Breast epithelium (tissue), 3 donors: ENCODE measurements at regions not wholly inside any gene's neighbourhood (a gene's known extent, or its start where the extent isn't known, plus 50 kb on each side); places are given as distances from the start of the nearest gene placed in this dataset.

ENCODE experiments used
- CTCF ChIP-seq, 3 donors: fragments of 450-650 bp; IDR thresholded peaks; one replicate each; pipeline ENCODE4 v1.5.1; 2016 to 2017; ENCODE audit warnings: antibody characterized with exemption in 3 of 3, mild to moderate bottlenecking in 3 of 3, moderate library complexity in 3 of 3
- POLR2A ChIP-seq: fragments of 450-650 bp; IDR thresholded peaks from one replicate; pipeline ENCODE4 v1.6.1; 2016; ENCODE audit warnings: antibody characterized with exemption, mild to moderate bottlenecking, moderate library complexity
- POLR2AphosphoS5 ChIP-seq, 3 donors: sonication (generic); formaldehyde crosslinking; IDR thresholded peaks; one replicate each; pipeline ENCODE4 v1.6.1; 2017; ENCODE audit warnings: antibody characterized with exemption in 3 of 3

DNA sequence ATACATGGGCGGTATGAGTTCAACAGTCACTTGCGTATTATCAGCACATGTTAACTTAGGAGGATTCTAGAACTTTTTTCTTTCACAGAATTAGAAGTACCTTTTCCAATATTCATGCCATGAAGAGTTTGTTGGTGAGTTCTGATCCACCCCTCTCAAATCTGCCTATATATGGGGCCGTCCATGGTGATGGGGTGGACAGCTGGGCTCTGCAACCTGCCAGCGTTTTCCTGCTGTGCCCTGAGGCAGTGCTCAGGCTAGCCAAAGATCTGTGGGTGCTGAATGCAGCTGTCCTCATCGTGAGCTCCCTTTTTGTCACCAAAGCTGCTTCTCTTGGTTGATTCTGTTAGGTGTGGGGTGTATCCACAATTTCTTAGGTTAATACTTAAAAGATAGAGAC, 88.7 kb downstream of the THBS2 start:
- TF ChIP-seq CTCF (IDR thresholded peaks at IDR 0.05) (no peak), POLR2AphosphoS5 (IDR thresholded peaks at IDR 0.05) (no peak), POLR2A (no peak)
